HG03571 (cell line): ENCODE measurements at regions not wholly inside any gene's neighbourhood (a gene's known extent, or its start where the extent isn't known, plus 50 kb on each side); places are given as distances from the start of the nearest gene placed in this dataset.

ENCODE experiments used
- ATAC-seq: cut with Tn5 transposase; IDR thresholded peaks from one replicate; pipeline ENCODE4 v1.9.1; 2021; ENCODE audit not compliant: unreplicated experiment

DNA sequence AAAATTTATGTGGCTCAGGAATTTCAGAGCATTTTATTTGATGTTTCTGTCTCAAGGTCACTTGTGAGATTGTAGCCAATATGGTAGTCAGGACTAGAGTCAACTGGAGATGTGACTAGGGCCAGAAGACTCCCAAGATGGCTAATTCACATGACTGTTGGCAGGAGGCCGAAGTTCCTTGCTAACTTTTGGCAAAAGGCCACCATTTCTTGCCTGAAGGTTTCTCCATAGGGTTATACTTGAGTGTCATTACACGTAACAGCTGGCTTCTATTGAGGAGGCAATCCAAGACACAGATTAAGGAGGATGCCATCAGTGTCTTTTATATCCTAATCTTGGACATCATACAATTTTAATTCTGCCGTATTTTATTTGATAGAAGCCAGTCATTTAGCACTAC lies 162.3 kb upstream of the MAOA start:
- ATAC-seq = no peak

GRCh38 chrX:43500246-43500645 lies 155.9 kb upstream of the MAOA start:
- ATAC-seq = no peak

DNA sequence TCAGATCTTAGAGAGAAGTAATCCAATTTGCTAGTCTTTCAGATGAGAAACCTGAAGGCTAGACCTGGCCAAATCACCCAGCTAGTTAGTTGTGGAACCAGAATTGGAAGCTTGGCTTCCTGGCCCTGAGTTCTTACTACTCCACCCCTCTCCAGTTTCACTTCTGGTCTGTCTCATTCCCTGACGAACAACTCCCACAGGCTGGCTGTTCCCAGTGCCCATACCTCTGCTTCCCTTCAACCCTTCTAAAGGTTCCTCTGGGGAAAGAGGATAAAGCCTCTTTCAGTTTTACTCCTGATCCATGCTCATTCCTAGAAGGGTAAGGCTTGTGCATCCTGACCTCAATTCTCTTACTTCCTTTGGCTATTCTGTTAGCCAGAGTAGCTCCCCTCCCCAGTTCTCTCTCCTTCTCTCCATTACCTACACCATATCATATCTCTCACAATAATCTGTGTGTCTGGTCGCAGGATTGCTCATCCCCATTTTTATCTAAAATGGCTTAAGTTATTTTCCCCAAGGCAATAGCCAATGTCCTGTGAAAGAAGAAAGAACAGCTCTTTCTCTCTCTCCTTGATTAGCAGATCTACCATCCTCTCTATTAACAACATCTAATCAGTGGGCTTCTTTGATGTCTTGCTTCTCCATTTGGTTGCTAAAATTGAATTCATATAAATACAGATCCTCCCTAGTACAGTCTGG lies 155.0 kb upstream of the MAOA start:
- ATAC-seq = no peak

GRCh38 chrX:43504394-43504793 lies 151.7 kb upstream of the MAOA start:
- ATAC-seq = no peak

- no peak for ATAC-seq
These were observed 150.3 kb upstream of the MAOA start for GRCh38 chrX:43505769-43506168.

GRCh38 chrX:43508694-43509093 lies 147.4 kb upstream of the MAOA start:
- no peak for ATAC-seq

- no peak for ATAC-seq
These were observed 145.9 kb upstream of the MAOA start for GRCh38 chrX:43510209-43510608.

GRCh38 chrX:43513085-43513484 lies 143.0 kb upstream of the MAOA start:
- no peak for ATAC-seq

DNA sequence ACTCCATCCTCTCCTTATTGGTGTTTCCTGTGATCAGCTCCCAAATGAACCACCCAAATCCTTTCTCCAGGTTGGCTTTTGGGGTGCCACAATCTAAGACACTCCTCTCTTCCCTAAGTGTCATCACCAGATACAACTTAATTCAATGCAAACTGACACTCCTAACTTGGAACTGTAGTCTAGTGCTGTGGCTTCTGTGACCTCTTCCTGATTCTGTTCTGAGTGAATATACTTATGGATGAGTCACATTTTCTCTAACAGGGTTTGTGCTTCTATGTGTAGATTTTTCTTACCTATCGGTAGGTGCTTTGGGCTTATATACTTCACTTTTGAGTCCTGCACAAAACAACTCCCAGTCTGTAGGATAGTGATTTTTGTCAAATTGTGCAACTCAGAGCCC lies 141.3 kb upstream of the MAOA start:
- ATAC-seq = no peak

- ATAC-seq = no peak
These were observed 133.5 kb upstream of the MAOA start for GRCh38 chrX:43522582-43522981.

- ATAC-seq = no peak
These were observed 130.0 kb upstream of the MAOA start for GRCh38 chrX:43525901-43526610.

GRCh38 chrX:43526878-43527277 lies 129.2 kb upstream of the MAOA start:
- no peak for ATAC-seq

DNA sequence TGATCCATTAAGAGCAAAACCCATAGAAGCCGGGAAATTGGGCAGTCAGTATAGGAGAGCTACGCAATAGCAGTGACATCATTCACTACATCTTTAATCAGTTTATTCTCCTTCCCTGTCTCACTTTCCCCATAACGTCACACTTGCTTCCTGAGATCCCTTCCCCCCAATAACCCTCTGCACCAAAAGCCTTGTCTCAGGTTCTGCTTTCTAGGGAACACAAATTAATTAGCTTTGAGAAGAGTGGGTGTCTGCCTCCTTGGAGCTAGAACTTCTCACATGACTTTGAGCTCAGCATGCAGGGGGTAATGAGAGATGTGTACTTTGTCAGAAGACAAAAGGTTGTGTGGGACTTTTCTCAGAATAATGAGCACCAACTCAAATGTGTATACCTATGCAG lies 128.3 kb upstream of the MAOA start:
- ATAC-seq = no peak

- no peak for ATAC-seq
These were observed 125.3 kb upstream of the MAOA start for GRCh38 chrX:43530837-43531236.

GRCh38 chrX:43540318-43540717 lies 115.8 kb upstream of the MAOA start:
- ATAC-seq = no peak

- ATAC-seq = no peak
These were observed 104.5 kb upstream of the MAOA start for GRCh38 chrX:43551590-43551989.

- no peak for ATAC-seq
These were observed 103.9 kb upstream of the MAOA start for GRCh38 chrX:43552156-43552555.

DNA sequence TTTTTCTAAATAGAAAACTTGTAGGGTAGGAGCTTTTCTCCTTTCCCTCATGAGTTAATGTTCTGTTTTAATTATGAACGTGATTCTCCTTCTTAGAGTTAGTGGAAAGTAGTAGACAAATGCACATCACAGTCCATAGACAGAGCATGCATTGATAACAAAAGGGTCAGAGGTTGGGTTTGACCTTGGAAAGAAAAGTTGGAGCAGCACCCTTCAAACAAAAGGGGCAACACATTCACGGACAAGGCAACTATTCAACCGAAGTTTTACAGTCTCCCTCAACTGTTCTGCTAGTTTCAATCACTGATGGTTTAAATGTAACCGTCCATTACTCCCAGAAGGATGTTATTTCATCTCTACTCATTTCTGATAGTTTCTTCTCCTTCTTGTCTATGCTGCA lies 103.4 kb upstream of the MAOA start:
- ATAC-seq = no peak

GRCh38 chrX:43553257-43553656 lies 102.8 kb upstream of the MAOA start:
- ATAC-seq = no peak

DNA sequence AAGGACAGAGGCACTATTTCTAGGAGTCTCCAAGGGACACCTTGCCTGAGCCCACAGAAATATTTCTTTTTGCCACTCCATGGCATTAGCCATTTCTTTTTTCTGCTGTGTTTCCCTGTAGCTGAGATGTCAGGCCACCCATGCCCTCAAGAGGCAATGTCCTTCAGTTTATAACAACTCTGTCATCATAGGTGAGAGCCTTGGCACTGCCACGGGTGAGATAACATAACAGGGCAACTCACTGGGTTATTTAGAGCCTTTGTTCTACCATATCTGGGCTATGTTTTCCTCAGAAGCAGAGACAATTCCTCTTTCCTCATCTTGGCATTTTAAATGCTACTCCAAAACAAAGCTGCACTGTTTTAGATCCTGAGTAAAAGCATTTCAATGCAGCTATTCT lies 99.9 kb upstream of the MAOA start:
- ATAC-seq = no peak

DNA sequence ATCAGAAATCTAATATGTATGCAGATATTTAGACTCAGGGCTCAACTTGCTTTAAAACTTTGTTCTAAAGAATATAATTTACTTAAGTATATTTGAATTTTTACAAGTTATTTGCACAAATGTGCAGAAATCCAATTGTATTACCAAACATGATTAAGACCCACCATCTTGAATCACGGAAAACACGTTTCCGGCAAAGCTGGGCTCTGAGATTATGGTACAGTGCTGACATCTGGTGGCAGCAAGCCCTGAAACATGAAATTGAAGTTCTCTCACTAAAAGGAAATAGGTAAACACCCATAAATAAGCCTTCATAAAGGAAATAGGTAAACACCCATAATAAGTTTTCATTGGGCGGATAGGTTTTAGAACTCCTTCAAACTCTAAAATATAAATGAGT lies 98.3 kb upstream of the MAOA start:
- no peak for ATAC-seq

DNA sequence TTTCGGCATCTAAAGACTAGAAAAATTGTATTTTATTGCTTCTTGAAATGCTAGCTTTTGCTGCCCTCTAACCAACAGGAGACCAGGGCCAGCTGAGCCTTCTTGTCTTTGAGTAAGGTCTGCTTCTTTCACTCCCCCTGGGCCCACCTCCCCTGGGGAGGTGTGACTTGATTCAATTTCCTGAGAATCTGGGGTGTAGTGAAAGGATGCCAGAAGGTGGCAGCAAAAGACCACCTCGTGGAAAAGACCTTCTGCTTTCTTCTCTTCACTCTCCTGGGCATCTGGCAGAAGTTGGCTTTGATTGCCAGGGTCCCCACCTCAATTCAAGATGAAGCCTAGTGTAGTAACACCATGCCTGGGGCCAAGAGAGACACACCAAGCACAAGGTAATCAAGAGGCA lies 96.5 kb upstream of the MAOA start:
- ATAC-seq = no peak
